ENCODE measurements at regions not wholly inside any gene's neighbourhood (a gene's known extent, or its start where the extent isn't known, plus 50 kb on each side); places are given as distances from the start of the nearest gene placed in this dataset.
"Not testable (repeated sequence)": the region's sequence is repeated elsewhere in the genome, so short reads cannot be mapped to it uniquely, and the experiment has no call there.

GRCh38 chr16:59030923-59031485 lies 296.9 kb upstream of the GOT2 start:
- H3K27ac ChIP-seq, result no peak overlapping the region
- in situ Hi-C loops (cut with MboI; ENCODE audit: low sequenced_read_pairs in 4 of 4) (no loop called here), intact Hi-C loops (cut with DNase I; ENCODE audit: low total_unique reads) (no loop called here)
- H3K27me3 ChIP-seq, result no peaks in the 10 kb centered on the region
- H3K4me1 ChIP-seq, result no peaks in the 10 kb centered on the region
- ATAC-seq (no peak), DNase-seq (no peak)
- H3K4me3 ChIP-seq, result no peak overlapping the region
- TF ChIP-seq POLR2A (IDR thresholded peaks at IDR 0.05), result no peak
- no peak for TF ChIP-seq CTCF (IDR thresholded peaks at IDR 0.05 in 4 of 5, conservative IDR thresholded peaks at IDR 0.05 in 1 of 5)
- no peaks in the 10 kb centered on the region for H3K9me3 ChIP-seq
- H3K36me3 ChIP-seq, result no peaks in the 10 kb centered on the region

GRCh38 chr16:59021751-59022150 lies 287.6 kb upstream of the GOT2 start:
- H3K4me1 ChIP-seq, result no peaks in the 10 kb centered on the region
- H3K9me3 ChIP-seq, result no peaks in the 10 kb centered on the region
- H3K4me3 ChIP-seq, result no peak overlapping the region
- no peak overlapping the region for H3K27ac ChIP-seq
- no peaks in the 10 kb centered on the region for H3K36me3 ChIP-seq
- H3K27me3 ChIP-seq, result no peaks in the 10 kb centered on the region
- TF ChIP-seq POLR2A (IDR thresholded peaks at IDR 0.05), result no peak
- TF ChIP-seq CTCF (IDR thresholded peaks at IDR 0.05 in 4 of 5, conservative IDR thresholded peaks at IDR 0.05 in 1 of 5), result no peak
- intact Hi-C loops (cut with DNase I; ENCODE audit: low total_unique reads) (no loop called here), in situ Hi-C loops (cut with MboI; ENCODE audit: low sequenced_read_pairs in 4 of 4) (no loop called here)
- ATAC-seq, result no peak
- no peak for DNase-seq

GRCh38 chr16:59013930-59014329 lies 279.8 kb upstream of the GOT2 start:
- no peak overlapping the region for H3K4me3 ChIP-seq
- DNase-seq (no peak), ATAC-seq (no peak)
- no peaks in the 10 kb centered on the region for H3K36me3 ChIP-seq
- H3K9me3 ChIP-seq, result no peaks in the 10 kb centered on the region
- in situ Hi-C loops (cut with MboI; ENCODE audit: low sequenced_read_pairs in 4 of 4) (no loop called here), intact Hi-C loops (cut with DNase I; ENCODE audit: low total_unique reads) (no loop called here)
- no peak overlapping the region for H3K27ac ChIP-seq
- H3K4me1 ChIP-seq, result no peaks in the 10 kb centered on the region
- no peaks in the 10 kb centered on the region for H3K27me3 ChIP-seq
- TF ChIP-seq CTCF (IDR thresholded peaks at IDR 0.05 in 4 of 5, conservative IDR thresholded peaks at IDR 0.05 in 1 of 5) (no peak), POLR2A (IDR thresholded peaks at IDR 0.05) (no peak)

GRCh38 chr16:58999762-59000161 lies 265.6 kb upstream of the GOT2 start:
- Histone ChIP-seq H3K36me3 (no peaks in the 10 kb centered on the region), H3K27me3 (no peaks in the 10 kb centered on the region), H3K9me3 (no peaks in the 10 kb centered on the region), H3K4me1 (no peaks in the 10 kb centered on the region), H3K27ac (no peak overlapping the region), H3K4me3 (no peak overlapping the region)
- TF ChIP-seq CTCF (IDR thresholded peaks at IDR 0.05 in 4 of 5, conservative IDR thresholded peaks at IDR 0.05 in 1 of 5) (no peak), POLR2A (IDR thresholded peaks at IDR 0.05) (no peak)
- in situ Hi-C loops (cut with MboI; ENCODE audit: low sequenced_read_pairs in 4 of 4) (no loop called here), intact Hi-C loops (cut with DNase I; ENCODE audit: low total_unique reads) (no loop called here)
- no peak for DNase-seq
- no peak for ATAC-seq

GRCh38 chr16:58992755-58993154 lies 258.6 kb upstream of the GOT2 start:
- H3K9me3 ChIP-seq; H3K27ac ChIP-seq; DNase-seq; H3K36me3 ChIP-seq; H3K4me1 ChIP-seq; in situ Hi-C loops (cut with MboI; ENCODE audit: low sequenced_read_pairs in 4 of 4); ATAC-seq; intact Hi-C loops (cut with DNase I; ENCODE audit: low total_unique reads); H3K27me3 ChIP-seq; H3K4me3 ChIP-seq: not testable (repeated sequence)

- H3K4me3 ChIP-seq; H3K27ac ChIP-seq; DNase-seq; H3K9me3 ChIP-seq; ATAC-seq; H3K4me1 ChIP-seq; H3K27me3 ChIP-seq; H3K36me3 ChIP-seq; intact Hi-C loops (cut with DNase I; ENCODE audit: low total_unique reads); in situ Hi-C loops (cut with MboI; ENCODE audit: low sequenced_read_pairs in 4 of 4): not testable (repeated sequence)
Observed at GRCh38 chr16:58983181-58983965, 249.3 kb upstream of the GOT2 start.
